Activated CD4-positive, alpha-beta memory T cell treated with anti-CD3 and anti-CD28 coated beads, Interleukin-2, amount 10 ng/mL, durations not matched to agents 7 days and 5 days (primary cell): ENCODE measurements at regions not wholly inside any gene's neighbourhood (a gene's known extent, or its start where the extent isn't known, plus 50 kb on each side); places are given as distances from the start of the nearest gene placed in this dataset.

Source experiments
- CTCF ChIA-PET: fragments of 350-600 bp; sonication (Branson Sonifier 250); formaldehyde crosslinking; loops from one replicate; lab custom pipeline; 2021; ENCODE audit warnings: antibody characterized with exemption, inconsistent platforms; lab: Charles Lee
- POLR2A ChIA-PET: fragments of 350-600 bp; sonication (Branson Sonifier 250); formaldehyde crosslinking; loops from one replicate; lab custom pipeline; 2021; ENCODE audit warnings: antibody characterized with exemption; lab: Charles Lee
- DNase-seq: peaks from one replicate; pipeline ENCODE4 v3.0.0-alpha.2; 2020
- H3K27ac Mint-ChIP-seq: one replicate; pipeline ENCODE4 v1.8.0; 2021; ENCODE audit warnings: mild to moderate bottlenecking, mixed read lengths
- H3K27me3 Mint-ChIP-seq: one replicate; pipeline ENCODE4 v1.8.0; 2021; ENCODE audit warnings: mixed read lengths
- H3K36me3 Mint-ChIP-seq: one replicate; pipeline ENCODE4 v1.8.0; 2021; ENCODE audit warnings: low read depth, mixed read lengths
- H3K4me1 Mint-ChIP-seq: one replicate; pipeline ENCODE4 v1.8.0; 2021; ENCODE audit warnings: mixed read lengths
- H3K4me3 Mint-ChIP-seq: one replicate; pipeline ENCODE4 v1.8.0; 2021; ENCODE audit warnings: mild to moderate bottlenecking, mixed read lengths
- H3K9me3 Mint-ChIP-seq: one replicate; pipeline ENCODE4 v1.8.0; 2021; ENCODE audit warnings: mixed read lengths

- CTCF ChIA-PET = no interaction called here
- Mint-ChIP-seq H3K9me3 (peaks cover 2% of the 10 kb centered on the region), H3K36me3 (no peaks in the 10 kb centered on the region), H3K4me1 (no peaks in the 10 kb centered on the region), H3K4me3 (no peak overlapping the region), H3K27ac (no peak overlapping the region), H3K27me3 (no peaks in the 10 kb centered on the region)
- DNase-seq = no peak
- POLR2A ChIA-PET = no interaction called here
Observed at GRCh38 chr6:153725456-153725855, 313.6 kb upstream of the OPRM1 start.

DNA sequence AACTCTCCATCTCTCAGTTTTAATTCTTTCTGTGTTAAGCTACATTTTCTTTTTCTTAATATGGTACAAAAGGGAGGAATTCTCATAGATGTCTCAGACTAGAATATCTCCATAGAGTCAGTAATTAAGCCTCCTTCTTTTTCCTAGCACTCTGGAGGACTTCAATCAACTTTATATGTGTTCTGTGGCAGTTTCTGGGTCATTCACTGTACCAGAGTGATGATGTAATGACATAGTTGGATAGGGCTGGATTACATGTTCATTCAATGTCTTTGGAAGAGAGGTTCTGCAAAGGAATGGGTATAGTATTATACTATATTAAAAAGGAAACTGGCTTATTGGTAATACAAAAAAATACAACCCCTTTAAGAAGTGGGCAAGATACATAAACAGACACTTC lies 318.3 kb upstream of the OPRM1 start:
- Mint-ChIP-seq H3K27me3 (no peaks in the 10 kb centered on the region), H3K36me3 (no peaks in the 10 kb centered on the region), H3K27ac (no peak overlapping the region), H3K4me3 (no peak overlapping the region), H3K9me3 (peaks cover 2% of the 10 kb centered on the region), H3K4me1 (no peaks in the 10 kb centered on the region)
- ChIA-PET POLR2A (no interaction called here), CTCF (no interaction called here)
- DNase-seq = no peak

- no peak for DNase-seq
- Mint-ChIP-seq H3K36me3 (no peaks in the 10 kb centered on the region), H3K27ac (no peak overlapping the region), H3K9me3 (no peaks in the 10 kb centered on the region), H3K4me1 (no peaks in the 10 kb centered on the region), H3K27me3 (no peaks in the 10 kb centered on the region), H3K4me3 (no peak overlapping the region)
- ChIA-PET CTCF (no interaction called here), POLR2A (no interaction called here)
Observed at GRCh38 chr6:153705429-153705828, 333.6 kb upstream of the OPRM1 start.

DNA sequence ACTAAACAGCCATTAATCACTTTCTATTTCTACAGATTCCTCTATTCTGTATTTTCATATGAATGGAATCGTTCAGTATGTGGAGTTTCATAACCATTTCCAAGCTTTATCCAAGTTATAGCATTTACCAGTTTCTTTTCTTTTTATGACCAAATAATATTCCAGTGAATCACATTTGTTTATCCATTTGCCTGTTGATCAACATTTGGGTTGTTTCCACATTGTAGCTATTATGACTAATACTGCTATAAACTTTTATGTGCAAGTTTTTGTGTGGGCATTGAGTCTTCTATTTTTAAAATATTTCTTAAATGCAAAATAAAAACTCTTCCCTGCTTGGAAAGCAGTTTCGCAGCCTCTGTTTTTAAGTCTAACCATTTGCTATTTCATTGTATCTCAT lies 336.4 kb upstream of the OPRM1 start:
- ChIA-PET POLR2A (no interaction called here), CTCF (no interaction called here)
- no peaks in the 10 kb centered on the region for H3K36me3 Mint-ChIP-seq
- no peaks in the 10 kb centered on the region for H3K4me1 Mint-ChIP-seq
- H3K4me3 Mint-ChIP-seq = no peak overlapping the region
- no peaks in the 10 kb centered on the region for H3K27me3 Mint-ChIP-seq
- DNase-seq = no peak
- H3K9me3 Mint-ChIP-seq = no peaks in the 10 kb centered on the region
- H3K27ac Mint-ChIP-seq = no peak overlapping the region

DNA sequence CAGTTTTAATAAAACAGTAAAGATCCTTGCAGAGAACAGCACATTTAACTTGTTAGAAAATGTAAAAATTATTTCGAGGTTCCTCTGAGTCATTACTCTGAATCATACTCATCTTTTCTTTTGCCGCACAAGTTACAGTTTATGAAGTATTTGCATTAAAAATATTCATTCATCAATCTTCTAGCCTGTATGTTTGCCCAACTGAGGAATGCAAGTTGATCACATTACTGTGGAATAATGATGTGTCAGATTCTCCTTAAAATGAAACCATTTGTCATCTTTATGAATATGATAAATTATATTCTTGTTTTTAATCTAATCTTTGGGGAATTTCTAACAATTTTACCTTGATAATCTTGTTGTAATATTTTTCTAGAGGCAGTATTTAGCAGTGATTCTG lies 340.4 kb upstream of the OPRM1 start:
- Mint-ChIP-seq H3K27me3 (no peaks in the 10 kb centered on the region), H3K36me3 (no peaks in the 10 kb centered on the region), H3K4me3 (no peak overlapping the region), H3K4me1 (no peaks in the 10 kb centered on the region), H3K27ac (no peak overlapping the region), H3K9me3 (peaks cover 10% of the 10 kb centered on the region)
- no peak for DNase-seq
- CTCF ChIA-PET = no interaction called here
- POLR2A ChIA-PET = no interaction called here

- DNase-seq = no peak
- POLR2A ChIA-PET = no interaction called here
- Mint-ChIP-seq H3K4me1 (no peaks in the 10 kb centered on the region), H3K27me3 (no peaks in the 10 kb centered on the region), H3K36me3 (no peaks in the 10 kb centered on the region), H3K9me3 (peaks cover 10% of the 10 kb centered on the region), H3K27ac (no peak overlapping the region), H3K4me3 (no peak overlapping the region)
- CTCF ChIA-PET = no interaction called here
Observed at GRCh38 chr6:153698001-153698400, 341.0 kb upstream of the OPRM1 start.

DNA sequence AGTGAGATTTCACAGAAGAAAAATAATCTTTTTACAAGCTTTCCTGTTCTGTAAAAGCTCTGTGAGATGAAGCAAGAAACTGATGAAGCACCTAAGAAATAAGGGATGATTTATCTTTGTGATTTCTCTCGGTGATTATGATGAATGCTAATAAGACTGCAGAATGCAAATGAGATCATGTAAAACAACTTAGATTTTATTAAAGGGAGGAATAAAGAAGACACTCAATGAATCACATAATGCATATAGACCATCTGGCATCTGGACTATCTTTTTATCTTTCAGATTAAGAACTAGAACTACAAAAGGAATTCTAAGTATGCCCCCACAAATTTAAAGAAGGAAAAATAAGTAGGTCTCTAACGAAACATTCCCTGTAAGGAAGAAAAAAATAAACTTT lies 361.5 kb upstream of the OPRM1 start:
- Mint-ChIP-seq H3K27me3 (no peaks in the 10 kb centered on the region), H3K4me1 (no peaks in the 10 kb centered on the region), H3K36me3 (no peaks in the 10 kb centered on the region), H3K9me3 (no peaks in the 10 kb centered on the region), H3K27ac (no peak overlapping the region), H3K4me3 (no peak overlapping the region)
- DNase-seq = no peak
- ChIA-PET POLR2A (no interaction called here), CTCF (no interaction called here)

- CTCF ChIA-PET = no interaction called here
- Mint-ChIP-seq H3K4me3 (no peak overlapping the region), H3K27me3 (no peaks in the 10 kb centered on the region), H3K36me3 (no peaks in the 10 kb centered on the region), H3K4me1 (no peaks in the 10 kb centered on the region), H3K27ac (no peak overlapping the region), H3K9me3 (peaks cover 4% of the 10 kb centered on the region)
- no peak for DNase-seq
- POLR2A ChIA-PET = no interaction called here
Observed at GRCh38 chr6:153673750-153674149, 365.3 kb upstream of the OPRM1 start.

DNA sequence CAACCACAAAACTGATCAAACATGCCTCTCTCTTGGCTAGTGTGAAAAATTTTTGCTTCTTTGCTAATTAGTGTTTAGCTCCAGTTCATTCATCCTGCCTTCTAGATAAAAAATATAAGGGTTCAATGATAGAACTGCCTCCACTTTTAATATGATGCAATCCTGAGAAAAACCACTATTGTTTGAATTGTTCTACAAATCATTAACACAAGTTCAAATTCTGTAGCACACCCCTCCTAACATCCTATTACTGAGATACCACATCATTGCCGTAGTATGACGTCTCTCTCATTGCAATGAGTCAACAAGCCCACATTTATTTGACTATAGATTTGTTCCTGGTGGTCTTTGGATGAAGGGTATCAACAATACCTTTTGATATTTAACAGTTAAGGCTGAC lies 365.8 kb upstream of the OPRM1 start:
- CTCF ChIA-PET = no interaction called here
- H3K9me3 Mint-ChIP-seq = peaks cover 4% of the 10 kb centered on the region
- DNase-seq = no peak

GRCh38 chr6:153670403-153671026 lies 368.5 kb upstream of the OPRM1 start:
- no peaks in the 10 kb centered on the region for H3K36me3 Mint-ChIP-seq
- peaks cover 4% of the 10 kb centered on the region for H3K9me3 Mint-ChIP-seq
- POLR2A ChIA-PET = no interaction called here
- CTCF ChIA-PET = no interaction called here
- no peak for DNase-seq
- no peaks in the 10 kb centered on the region for H3K4me1 Mint-ChIP-seq
- no peak overlapping the region for H3K4me3 Mint-ChIP-seq
- H3K27ac Mint-ChIP-seq = no peak overlapping the region
- H3K27me3 Mint-ChIP-seq = no peaks in the 10 kb centered on the region

More for the DNA sequence above, 365.8 kb upstream of the OPRM1 start:
- no peak overlapping the region for H3K4me3 Mint-ChIP-seq
- H3K4me1 Mint-ChIP-seq = no peaks in the 10 kb centered on the region
- no peaks in the 10 kb centered on the region for H3K27me3 Mint-ChIP-seq
- POLR2A ChIA-PET = no interaction called here
- no peak overlapping the region for H3K27ac Mint-ChIP-seq
- no peaks in the 10 kb centered on the region for H3K36me3 Mint-ChIP-seq

- no peak overlapping the region for H3K27ac Mint-ChIP-seq
- H3K4me3 Mint-ChIP-seq = no peak overlapping the region
- H3K9me3 Mint-ChIP-seq = peaks cover 4% of the 10 kb centered on the region
- H3K27me3 Mint-ChIP-seq = no peaks in the 10 kb centered on the region
- H3K36me3 Mint-ChIP-seq = no peaks in the 10 kb centered on the region
- POLR2A ChIA-PET = no interaction called here
- no peaks in the 10 kb centered on the region for H3K4me1 Mint-ChIP-seq
- no peak for DNase-seq
- CTCF ChIA-PET = no interaction called here
Observed at GRCh38 chr6:153668758-153669157, 370.3 kb upstream of the OPRM1 start.

GRCh38 chr6:153662982-153663381 lies 376.1 kb upstream of the OPRM1 start:
- H3K4me1 Mint-ChIP-seq = no peaks in the 10 kb centered on the region
- no peaks in the 10 kb centered on the region for H3K36me3 Mint-ChIP-seq
- no peaks in the 10 kb centered on the region for H3K27me3 Mint-ChIP-seq
- H3K9me3 Mint-ChIP-seq = peaks cover 8% of the 10 kb centered on the region
- DNase-seq = no peak
- no peak overlapping the region for H3K27ac Mint-ChIP-seq
- H3K4me3 Mint-ChIP-seq = no peak overlapping the region
- ChIA-PET POLR2A (no interaction called here), CTCF (no interaction called here)

GRCh38 chr6:153645326-153645725 lies 393.7 kb upstream of the OPRM1 start:
- ChIA-PET CTCF (no interaction called here), POLR2A (no interaction called here)
- Mint-ChIP-seq H3K4me1 (no peaks in the 10 kb centered on the region), H3K4me3 (no peak overlapping the region), H3K27me3 (no peaks in the 10 kb centered on the region), H3K9me3 (no peaks in the 10 kb centered on the region), H3K27ac (no peak overlapping the region), H3K36me3 (no peaks in the 10 kb centered on the region)
- DNase-seq = no peak

DNA sequence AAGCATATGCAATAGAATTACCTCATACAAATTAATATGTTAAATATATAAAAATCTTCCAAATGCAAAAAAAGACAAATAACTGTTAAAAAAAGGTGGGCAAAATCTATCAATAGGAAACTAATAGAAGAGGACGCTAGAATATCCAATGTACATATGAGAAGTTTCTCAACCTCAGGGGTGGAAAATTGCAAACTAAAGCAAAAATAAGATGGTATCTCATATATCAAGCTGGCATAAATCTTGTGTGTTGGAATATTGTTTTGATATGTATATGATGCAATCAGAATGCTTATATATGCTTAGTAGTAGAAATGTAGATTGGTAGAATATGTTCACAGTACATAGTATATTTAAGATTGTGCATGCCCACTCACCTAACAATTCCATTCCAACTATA lies 395.0 kb upstream of the OPRM1 start:
- H3K4me1 Mint-ChIP-seq = no peaks in the 10 kb centered on the region
- CTCF ChIA-PET = no interaction called here

More for the DNA sequence above, 395.0 kb upstream of the OPRM1 start:
- Mint-ChIP-seq H3K4me3 (no peak overlapping the region), H3K27ac (no peak overlapping the region), H3K36me3 (no peaks in the 10 kb centered on the region), H3K9me3 (no peaks in the 10 kb centered on the region), H3K27me3 (no peaks in the 10 kb centered on the region)
- DNase-seq = no peak
- POLR2A ChIA-PET = no interaction called here
